Activated CD8-positive, alpha-beta memory T cell treated with anti-CD3 and anti-CD28 coated beads for 24 hours (primary cell): ENCODE measurements at regions not wholly inside any gene's neighbourhood (a gene's known extent, or its start where the extent isn't known, plus 50 kb on each side); places are given as distances from the start of the nearest gene placed in this dataset.

Experiments used
- DNase-seq: peaks from one replicate; pipeline ENCODE4 v3.0.0-alpha.2; 2020

DNA sequence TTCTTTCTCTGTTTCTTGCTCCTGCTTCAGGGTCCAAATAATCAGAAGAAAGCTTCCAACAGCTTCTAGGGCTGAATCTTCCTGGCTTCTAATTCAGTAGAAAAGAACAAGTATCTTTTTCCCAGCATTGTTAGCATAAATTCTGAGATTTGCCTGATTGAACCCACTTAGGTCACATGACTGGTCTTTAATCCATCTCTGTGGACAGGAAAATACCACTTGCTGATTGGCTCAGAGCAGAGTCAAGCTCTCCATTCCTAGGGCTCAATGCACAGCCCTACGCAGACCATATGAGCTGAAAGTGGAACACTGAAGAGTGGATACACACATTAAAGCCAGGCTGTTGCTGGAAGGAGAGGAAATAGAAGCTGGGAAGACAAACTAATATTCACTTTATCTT lies 99.6 kb upstream of the RPL34 start:
- DNase-seq: no peak

DNA sequence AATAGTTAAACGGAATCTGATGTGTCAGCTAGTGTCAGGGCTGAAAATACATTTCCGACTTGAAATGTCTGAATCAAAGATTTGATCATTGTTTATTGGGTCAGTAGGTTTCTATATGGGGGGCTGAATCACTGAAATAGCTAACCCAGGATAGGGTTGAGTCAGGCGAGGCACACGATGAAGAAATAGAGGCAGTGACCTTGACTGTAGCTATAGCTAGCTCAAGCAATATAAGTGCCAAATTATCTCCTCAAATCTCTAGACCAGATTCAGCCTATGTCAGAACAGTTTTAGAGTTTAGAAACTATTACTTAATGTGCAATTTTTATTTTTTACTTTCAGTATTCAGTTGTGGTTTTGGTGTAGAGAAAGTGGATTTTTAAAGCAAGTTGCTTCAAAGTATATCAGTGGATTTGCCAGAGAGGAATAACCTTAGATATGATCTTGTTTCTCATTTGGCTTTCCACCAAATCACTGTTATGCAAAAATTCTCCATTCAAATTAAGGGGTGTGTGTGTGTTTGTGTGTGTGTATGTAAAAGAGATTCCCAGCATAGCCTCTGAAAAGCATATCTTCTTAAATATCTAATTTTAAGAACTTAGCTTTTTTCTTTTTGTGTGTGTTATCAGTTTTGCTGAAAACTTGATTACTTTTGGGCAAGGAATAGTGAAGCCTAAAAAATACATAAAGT lies 100.3 kb upstream of the RPL34 start:
- no peak for DNase-seq

DNA sequence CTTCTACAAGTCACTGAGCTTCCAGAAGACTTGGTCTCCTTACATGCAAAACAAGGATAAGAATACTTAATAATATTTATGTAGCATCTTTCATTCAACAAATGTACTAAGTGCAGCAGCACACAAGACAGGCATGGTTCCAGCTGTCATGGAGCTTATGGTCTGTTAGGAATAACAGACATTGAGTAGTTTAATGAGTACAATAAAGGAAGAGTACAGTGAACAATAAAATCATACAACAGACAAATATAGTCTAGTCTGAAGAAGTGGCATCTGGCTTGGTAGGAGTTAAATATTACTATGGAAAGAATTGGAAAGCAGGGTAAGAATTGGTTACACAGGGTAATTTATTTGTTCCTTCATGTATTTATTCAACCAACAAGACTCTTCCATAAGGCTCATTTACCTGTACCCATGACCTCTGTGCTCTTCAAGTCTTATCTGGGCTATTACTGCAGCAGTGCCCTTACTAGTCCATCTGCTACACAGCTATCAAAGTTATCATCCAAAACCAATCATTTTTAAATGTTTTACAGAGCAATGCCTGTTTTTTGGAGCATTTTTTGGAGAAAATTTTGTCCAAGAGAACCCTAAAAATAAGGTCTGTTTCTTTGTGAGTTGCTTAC lies 101.1 kb upstream of the RPL34 start:
- no peak for DNase-seq

DNA sequence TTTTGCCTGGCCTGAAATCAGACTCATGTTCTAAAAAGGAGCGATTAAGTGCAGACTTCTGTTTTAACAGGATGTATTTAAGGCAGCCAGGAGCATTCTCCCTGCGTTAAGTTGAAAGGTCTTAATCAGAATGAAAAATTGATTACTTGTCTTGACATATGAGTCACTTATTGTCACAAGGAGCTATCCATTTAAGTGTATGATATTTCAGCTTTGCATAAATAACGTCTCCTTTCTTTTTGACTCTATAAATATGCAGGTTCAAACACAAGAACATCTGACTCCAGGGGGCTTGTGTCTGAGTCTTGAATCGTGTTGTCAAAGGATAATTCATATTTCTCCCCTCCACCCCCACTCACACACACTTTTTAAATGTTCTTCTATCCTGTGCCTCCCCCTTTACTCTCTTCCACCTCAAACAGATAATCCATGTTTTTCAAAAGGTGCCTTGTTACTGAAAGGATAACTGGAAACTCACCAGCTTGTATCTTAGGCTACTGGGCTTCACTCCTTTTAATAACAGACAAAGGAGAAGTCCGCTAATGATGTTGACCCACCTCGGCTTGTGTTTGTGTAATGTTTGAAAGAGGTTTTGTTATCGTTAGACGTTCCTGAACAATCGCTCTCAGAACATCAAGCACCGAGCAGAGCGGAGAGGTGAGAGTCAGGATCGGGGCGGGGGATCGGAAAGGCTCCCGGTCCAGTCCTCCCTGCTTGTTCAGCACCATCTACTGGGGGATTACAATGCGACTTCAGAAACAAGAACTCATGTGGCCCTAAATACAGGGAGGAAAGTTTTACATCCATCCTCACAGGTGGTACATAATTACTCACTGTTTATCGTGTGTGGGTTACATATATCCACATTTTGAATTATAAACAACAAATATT lies 107.5 kb upstream of the RPL34 start:
- peak; percentile 69 for DNase-seq

DNA sequence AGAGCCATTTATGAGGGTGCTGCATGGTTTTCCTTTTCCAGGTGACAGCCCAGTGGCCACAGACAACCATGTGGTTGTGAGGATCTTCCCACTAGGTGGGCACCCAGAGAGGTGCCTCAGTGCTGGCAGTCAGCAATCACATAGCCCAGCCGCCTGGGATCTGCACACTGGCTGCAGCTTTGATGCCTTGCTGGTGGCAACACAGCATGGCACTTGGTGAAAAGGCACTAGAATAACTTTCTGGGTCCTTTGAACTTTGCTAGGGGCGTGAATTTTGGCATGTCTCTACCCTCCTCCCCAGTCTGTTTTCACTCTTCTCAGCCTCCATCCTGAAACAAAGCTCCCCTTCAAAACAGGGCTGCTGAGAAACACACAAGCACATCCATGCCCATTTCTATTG lies 108.8 kb upstream of the RPL34 start:
- no peak for DNase-seq

DNA sequence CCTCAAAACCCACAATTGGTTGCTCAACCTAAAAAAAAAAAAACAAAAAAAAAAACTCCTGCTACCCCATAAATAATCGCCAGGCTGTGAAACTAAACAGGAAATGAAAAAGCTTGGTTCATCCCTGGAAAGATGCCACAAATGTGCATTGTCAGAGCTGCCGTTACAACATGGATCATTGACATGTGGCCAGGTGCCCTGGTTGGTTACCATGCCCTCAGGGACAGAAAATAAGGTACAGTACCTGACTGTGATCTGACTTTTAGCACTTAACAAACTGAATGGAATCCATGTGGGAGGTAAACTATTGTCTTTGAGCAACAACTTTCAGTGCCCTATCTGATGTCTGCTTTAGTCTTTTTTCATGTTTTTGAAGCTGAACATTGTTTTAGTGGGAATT lies 118.0 kb upstream of the RPL34 start:
- no peak for DNase-seq

DNA sequence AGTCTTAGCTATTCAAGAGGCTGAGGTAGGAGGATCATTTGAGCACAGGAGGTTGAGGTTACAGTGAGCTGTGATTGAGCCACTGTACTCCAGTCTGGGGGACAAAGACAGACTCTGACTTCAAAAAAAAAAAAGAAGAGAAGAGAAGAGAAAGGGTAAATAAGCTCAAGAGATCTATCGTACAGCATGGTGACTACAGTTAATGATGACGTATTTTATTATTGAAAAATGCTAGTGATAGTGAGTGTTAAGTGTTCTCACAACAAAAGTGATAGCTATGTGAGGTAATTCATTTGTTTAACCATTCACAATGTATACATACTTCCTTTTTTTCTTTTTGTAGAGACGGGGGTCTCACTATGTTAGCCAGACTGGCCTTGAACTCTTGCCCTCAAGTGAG lies 121.5 kb upstream of the RPL34 start:
- DNase-seq: no peak

DNA sequence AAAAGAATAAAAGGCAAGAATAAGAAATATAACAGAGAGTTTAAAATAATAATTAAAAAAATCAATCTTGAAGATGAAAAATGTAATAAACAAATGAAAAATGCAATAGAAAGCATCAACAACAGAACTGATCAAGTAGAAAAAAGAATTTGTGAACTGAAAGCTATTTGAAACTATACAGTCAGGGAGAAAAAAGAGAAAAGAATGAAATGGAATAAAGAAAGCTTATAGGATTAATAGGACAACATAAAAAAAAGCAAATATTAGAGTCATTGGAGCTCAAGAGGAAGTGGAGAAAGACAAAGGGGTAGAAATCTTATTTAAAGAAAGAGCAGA lies 126.8 kb upstream of the RPL34 start:
- no peak for DNase-seq

DNA sequence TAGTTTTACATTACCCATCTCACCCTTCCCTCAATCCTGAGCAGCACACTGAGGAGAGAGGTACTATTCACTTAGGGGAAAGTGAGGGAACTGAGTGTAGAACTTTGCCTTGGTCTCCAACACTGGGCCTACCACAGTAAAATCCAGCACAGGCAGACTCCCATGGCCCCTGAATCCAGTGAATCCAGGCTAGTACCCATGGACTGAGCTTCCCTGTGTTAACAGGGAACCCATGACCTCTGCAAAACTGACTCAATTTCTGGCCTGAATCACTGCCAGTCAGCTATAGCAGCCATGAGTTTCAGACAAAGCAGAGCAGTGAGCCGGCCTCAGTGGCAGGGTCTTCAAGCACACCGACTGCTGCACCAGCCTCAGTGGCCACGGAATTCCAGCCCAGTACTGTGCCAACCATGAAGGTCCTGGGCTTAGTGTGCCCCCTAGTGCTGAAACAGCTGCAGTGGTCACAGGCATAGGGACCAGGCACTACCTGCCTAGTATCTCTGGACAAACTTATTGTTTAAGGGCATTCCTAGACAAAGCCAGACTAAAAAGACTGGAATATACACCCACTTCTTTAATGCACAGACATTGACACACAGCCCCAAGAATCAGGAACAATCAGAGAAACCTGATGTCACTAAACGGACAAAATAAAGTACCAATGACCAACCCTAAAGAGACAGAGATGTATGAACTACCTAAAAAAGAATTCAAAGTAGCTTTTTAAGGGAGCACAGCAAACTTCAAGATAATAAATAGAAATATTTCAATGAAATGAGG lies 127.4 kb upstream of the RPL34 start:
- DNase-seq: peak; percentile 61

DNA sequence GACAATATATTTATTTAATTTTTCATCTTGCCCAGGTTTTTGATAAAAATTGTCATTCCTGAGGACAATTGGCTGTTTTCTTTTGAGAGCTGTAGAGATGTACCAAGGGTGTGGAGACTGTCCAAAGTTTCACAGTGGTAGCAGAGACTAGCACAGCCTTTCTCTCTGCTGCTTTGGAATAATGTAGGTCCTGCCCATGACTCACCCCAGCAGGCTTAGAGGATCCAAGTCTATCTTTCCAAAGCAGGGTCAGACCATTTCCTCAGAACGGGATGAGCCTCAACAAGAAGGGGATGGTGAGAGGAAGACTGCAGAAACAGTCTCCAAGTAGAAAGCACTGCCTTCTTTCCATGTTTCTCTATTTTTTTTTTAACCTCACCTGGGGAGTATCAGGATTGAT lies 131.5 kb upstream of the RPL34 start:
- no peak for DNase-seq

DNA sequence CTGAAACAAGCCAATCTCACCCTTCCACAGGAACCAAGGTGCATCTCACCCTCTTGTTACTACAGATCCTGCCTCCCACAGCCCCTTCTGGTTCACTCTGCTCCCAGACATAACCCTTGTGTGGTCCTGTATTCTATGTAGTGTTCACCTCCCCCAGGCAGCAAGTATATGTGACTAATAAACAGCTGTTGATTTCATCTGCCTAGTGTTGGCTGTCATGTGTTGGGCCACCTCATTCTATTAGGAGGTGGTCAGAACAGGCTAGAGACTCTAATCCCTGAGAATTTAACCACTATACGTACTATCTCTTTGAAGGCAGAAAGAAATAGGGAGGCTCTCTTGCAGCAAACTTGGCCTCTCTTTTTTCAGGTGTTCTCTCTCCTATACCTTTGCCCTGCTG lies 134.3 kb upstream of the RPL34 start:
- no peak for DNase-seq

DNA sequence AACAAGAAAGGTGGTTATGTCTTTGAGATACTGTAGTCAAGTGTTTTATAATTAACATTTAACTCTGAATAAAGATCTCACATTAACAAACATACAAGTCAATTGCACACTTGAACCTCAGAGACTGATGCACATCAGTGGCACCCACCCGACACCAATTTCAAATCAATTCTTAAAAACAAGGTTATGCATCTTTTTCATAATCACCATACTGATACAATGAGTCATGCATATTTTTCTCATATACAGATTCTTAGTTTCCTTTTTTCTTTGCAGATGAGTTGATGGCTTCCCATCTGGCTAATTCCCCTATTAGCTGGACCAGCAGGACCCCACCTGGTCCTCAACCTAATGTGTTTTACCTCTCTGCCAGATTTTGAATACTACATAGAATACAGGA lies 136.2 kb upstream of the RPL34 start:
- DNase-seq: no peak

DNA sequence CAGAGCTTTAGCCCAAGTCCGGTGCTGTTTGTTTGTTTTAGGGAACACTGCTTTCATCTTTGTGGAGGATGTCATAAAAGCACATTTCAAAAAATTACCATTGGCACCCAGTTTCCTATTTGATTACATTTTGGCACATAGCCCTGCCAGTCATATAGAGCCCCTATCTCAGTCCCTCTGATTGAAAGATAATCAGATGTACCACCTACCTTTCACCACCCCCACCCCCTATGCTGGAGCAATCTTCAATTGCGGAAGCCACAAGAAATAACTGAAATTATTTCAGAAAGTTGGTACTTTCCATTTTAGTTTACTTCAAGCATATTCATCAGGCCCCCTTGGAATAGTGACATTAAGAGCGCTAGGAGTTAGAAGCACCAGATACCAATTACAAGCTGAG lies 136.7 kb upstream of the RPL34 start:
- DNase-seq: no peak

DNA sequence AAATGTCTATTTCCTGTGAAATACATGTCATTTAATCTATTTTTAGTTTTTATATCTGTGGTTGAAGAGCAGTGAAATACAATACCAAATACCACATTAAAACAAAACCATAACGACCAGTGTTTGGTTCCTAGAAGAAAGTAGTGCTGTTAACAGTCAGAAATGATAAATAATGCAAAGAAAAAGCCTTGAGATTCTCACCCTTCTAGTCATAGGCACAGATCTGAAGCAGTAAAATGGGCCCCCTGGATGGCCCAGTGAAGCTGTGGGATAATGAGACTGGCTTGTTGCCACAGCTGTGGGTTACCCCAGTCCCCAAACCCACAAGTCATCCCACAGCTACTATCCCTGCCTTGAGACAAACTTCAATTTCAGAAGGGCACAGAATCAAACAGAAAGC lies 137.3 kb upstream of the RPL34 start:
- DNase-seq: peak; percentile 64

DNA sequence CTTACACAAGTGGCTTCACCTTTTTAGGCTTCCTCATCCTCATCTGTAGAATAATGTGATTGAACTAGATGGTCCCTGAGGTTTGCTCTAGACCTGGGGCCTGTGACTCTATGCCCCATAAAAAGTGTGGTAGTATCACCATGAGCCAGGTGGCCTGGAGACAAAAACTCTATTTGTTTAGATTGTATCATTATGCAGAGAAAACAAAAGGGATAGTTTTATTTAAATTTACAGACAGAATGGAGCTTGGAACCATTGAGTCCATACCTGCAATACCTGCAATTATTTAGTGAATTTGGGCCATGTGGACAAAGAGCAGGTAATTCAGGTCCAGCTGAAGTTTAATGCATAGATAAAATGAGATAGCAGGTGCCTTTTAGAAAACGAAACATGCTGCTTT lies 139.5 kb upstream of the RPL34 start:
- DNase-seq: no peak

DNA sequence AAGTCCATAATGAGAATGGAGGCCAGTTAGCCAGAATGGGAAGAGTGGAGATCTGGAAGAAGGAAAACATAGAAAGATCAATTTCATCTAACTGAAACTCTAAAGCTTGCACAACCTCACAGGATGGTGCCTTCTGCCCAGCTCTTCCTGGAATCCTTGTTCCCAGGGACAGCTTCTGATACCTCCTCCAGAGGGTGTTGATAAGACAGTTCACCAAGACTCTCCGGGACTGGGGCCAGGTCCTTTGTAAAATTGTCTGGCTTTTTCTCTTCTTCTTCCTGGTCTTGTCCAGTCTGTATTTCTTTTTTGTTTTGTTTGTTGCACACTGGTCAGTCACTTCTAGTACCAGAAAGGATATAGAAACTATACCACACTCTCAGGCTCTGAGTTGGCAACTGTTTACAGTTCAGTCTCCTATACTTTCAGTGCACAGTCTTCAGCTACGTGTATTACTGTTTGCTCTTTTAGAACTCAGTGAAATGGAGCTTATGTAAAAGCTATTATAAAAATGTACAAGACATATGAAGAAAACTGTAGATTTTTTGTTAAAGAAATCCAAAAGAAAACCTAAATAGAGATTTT lies 142.8 kb upstream of the RPL34 start:
- DNase-seq: no peak

DNA sequence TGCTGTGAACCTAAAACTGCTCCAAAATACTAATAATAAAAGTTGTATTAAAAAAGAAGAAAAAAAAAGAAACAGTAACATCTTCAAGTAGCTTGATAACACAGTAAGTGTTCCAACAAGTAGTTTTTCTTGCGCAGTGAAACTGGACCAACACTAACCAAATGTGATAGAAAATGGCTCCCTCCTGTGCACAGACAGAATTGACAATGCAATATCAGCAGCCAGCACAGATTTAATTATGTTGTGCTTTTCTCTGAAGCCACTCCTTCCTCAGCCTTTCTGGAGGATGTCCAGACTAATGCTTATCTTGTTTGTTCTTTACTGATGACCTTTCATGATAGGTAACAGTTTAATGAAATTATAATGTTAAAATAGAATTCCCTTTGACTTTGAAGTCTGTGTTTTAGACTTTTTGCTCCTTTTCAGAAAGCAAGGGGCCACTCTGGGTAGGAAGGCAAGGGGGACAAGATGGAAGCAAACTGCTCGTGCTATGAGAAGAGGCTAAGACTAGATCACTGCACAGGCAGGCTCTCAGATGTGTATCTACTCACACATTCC lies 147.1 kb upstream of the RPL34 start:
- no peak for DNase-seq

DNA sequence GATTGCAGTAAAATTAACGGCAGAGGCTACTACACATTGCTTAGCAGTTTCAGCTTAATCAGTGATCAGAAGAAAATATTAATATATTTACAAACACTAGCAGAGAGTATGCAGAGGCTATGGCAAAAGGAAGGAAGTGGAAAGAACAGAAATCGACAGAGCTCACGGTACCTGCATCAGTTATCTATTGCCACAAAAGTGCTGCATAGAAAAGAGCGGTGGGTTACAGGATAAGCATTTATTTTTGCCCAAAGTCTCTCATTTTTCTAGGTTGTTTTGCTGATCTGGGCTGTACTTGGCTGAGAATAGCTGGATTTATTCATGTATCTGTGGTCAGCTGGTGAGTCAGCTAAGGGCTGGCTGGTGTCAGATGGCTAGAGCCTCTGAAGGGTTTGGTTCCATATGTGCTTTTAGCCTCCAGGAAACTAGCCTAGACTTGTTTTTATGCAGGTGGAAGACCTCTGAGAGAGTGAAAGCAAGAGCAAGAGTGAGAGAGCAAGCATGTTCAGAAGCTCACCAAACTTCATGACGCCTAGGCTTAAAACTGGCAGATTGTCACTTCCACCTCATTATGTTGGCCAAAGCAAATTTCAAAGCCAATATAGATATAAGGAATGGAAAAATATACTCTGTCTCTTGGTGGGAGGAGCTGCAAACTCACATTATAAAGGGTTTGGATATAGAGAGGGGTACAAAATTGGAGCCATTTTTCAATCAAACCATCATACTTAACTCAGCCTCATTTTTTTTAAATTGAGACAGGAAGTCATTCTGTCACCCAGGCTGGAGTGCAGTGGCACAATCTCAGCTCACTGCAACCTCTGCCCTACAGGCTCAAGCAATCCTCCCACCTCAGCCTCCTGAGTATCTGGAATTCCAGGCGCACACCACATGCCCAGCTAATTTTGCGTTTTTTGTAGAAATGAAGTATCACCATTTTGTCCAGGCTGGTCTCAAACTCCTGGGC lies 153.2 kb upstream of the RPL34 start:
- DNase-seq: no peak

DNA sequence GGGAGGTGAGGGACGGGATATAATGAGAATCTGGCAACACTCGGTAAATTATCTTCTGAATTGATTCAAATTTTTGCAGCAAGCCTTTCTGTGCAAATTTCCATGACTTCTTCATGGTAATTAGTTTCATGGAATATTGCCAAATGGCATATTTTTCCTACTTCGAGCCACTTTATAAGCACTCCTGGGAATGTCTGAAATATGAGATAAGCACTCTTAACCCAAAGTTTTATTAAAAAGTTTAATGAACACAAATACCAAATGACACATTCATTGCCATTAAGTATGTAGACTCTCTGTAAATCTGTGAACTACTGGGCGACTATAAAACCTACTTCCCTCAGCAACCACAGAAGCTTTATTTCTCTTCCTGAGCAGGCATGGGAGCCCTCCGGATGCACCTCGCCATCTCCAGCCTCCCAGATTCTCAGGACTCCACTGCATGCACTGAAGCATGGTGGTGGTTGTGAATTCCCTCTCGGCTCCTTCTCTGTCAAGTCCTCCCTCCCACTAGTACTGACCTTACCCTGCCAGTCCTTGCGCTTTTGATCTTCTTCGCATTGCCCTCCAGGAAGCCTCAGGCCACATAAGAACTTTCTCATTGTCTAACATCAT lies 154.4 kb upstream of the RPL34 start:
- DNase-seq: no peak

DNA sequence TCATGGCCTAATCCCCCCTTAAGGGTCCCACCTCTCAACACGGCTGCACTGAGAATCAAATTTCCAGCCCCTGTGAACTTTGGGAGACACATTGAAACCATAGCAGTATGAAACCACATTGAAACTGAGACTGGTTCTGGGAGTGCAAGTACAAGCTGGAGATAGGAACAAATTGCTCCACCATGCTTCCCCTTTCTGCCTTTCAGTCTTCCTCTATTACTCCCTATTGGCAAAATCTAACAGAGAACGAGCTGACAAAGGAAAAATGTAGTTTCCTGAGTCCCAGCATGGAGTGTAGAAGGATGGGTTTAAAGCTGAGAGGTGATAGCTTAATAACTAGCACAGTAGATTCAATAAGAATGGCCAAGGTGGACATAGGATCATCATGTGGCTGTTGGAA lies 161.7 kb upstream of the RPL34 start:
- DNase-seq: no peak

DNA sequence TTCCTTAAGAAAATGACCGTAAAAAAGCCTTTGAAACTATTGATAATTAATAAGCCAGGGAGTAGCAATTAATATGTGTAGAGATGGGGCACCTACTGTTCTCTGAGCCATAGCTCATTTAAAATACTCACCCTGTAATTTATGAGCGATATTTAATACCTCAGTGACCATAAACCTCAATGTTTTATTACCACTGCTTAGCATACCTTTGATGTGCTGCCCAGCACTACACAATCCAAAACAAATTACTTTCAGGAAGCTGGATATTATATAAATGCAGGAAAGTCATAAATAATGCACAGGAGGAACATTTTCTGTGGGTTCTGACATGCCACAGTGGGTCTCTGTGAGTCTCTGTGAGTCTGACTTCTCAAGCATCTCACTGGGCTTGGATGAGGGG lies 166.1 kb upstream of the RPL34 start:
- no peak for DNase-seq
